GM13976 (cell line): ENCODE measurements at regions not wholly inside any gene's neighbourhood (a gene's known extent, or its start where the extent isn't known, plus 50 kb on each side); places are given as distances from the start of the nearest gene placed in this dataset.

Source experiments
- DNase-seq: peaks from one replicate; pipeline ENCODE4 v3.0.0; 2012; ENCODE audit warnings: low spot score
- CTCF ChIP-seq: IDR thresholded peaks from 2 replicates; pipeline ENCODE4 v1.5.1; 2012; ENCODE audit warnings: borderline replicate concordance, mild to moderate bottlenecking; ENCODE audit not compliant: insufficient read depth; ENCODE audit errors: extremely low read depth, missing control alignments, control extremely low read depth
- in situ Hi-C: fragments of 300-500 bp; cut with MboI; formaldehyde crosslinking; loops from one replicate; pipeline ENCODE4 v1.12.0; 2022; ENCODE audit warnings: low sequenced_read_pairs, mixed read lengths, inconsistent platforms; ENCODE audit not compliant: unreplicated experiment

DNA sequence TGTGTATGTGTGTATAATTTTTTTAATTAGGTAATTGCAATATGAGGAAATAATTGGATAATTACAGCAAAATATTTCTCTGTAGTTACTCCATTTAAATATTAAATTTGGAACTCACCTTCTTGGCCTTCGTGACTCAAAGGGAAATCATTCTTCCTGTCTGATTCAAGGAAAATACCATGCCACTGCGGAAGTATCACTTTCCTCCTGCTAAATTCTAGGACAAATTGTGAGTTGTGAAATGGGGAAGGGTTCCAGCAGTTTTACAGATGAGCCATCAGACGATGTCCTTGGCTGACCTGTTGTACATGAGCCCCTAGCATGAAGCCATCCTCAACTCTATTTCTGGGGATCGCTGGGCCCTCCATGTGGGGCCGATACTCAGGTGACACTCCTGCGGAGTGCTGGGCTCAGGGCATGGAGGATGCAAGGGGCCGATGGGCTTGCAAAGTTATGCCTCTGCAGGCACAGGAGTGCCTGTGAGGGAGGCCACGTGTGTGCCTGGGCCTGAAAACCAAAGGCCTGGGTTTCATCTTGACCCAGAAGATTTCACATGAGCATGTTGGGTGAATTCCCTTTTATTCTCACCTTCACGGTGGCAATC lies 179.6 kb upstream of the TCERG1L start:
- DNase-seq, result no peak
- TF ChIP-seq CTCF, result no peak
- in situ Hi-C loops, result no loop called here

GRCh38 chr10:131492211-131492857 lies 180.8 kb upstream of the TCERG1L start:
- in situ Hi-C loops, result no loop called here
- no peak for TF ChIP-seq CTCF
- DNase-seq, result no peak

GRCh38 chr10:131493432-131493831 lies 181.9 kb upstream of the TCERG1L start:
- no peak for TF ChIP-seq CTCF
- in situ Hi-C loops, result no loop called here
- no peak for DNase-seq

GRCh38 chr10:131494451-131494850 lies 182.9 kb upstream of the TCERG1L start:
- TF ChIP-seq CTCF, result no peak
- in situ Hi-C loops, result no loop called here
- DNase-seq, result no peak

DNA sequence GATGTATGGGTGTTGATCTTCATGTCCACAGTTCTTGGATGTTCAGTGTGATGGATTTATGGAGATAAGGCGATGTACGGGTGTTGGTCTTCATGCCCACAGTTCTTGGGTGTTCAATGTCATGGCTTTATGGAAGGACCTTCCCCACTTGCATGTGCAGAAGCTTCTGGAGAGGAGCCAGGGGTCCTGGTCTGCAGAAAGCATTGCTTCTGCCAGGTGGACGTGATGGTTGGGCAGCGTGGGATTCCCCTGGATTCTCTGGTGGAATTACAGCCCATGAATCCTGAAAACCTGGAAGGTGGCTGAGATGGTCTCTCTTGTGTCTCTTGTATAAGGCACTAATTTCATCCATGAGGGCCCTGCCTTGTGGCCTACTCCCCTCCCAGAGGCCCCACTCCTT lies 183.7 kb upstream of the TCERG1L start:
- DNase-seq, result no peak
- no peak for TF ChIP-seq CTCF
- in situ Hi-C loops, result no loop called here

DNA sequence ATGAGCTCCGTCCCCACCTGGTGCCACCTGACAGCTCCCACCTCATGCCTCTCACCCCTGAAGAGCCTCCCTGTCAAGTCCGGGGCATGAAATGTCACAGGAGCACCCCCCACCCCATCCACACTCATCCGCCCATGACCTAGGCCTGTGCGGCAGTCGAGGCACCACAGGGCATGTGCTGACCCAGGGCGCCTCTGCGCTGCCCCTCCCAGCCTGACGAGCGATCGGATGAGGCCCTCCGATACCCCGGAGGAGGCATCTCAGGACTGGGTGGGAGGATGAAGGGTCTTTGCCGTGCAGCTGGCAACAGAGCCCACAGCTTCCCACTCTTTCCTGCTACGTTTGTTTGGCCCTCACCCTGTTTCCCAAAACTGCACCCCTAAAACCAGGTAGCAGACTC lies 184.4 kb upstream of the TCERG1L start:
- no peak for DNase-seq
- no peak for TF ChIP-seq CTCF
- in situ Hi-C loops, result no loop called here
